HepG2 (cell line): ENCODE measurements at regions not wholly inside any gene's neighbourhood (a gene's known extent, or its start where the extent isn't known, plus 50 kb on each side); places are given as distances from the start of the nearest gene placed in this dataset.

Experiments used
- ATAC-seq: fragments of 200-7000 bp; cut with Tn5 transposase; 3 replicates; pipeline ENCODE4 v1.9.1; 2020; ENCODE audit warnings: mild to moderate bottlenecking, moderate library complexity
- BruUV-seq: library from RNA; stranded (reverse); fragments of 400-500 nt; replicated peaks from 2 replicates; lab custom pipeline; 2021; lab: Mats Ljungman, UMichigan
- CTCF ChIA-PET: fragments of 300-600 bp; formaldehyde crosslinking; extraction: SDS; loops from one replicate; lab custom pipeline; 2021; ENCODE audit warnings: low total read pairs, inconsistent platforms, low intra/inter-chr PET ratio; lab: Yijun Ruan, JAX
- POLR2A ChIA-PET: fragments of 350-600 bp; sonication (Branson Sonifier 250); formaldehyde crosslinking; loops from one replicate; lab custom pipeline; 2020; ENCODE audit warnings: antibody characterized with exemption, inconsistent platforms; lab: Yijun Ruan, JAX
- DNase-seq: peaks from one replicate; pipeline ENCODE4 v3.0.0-alpha.2; 2015; ENCODE audit warnings: low spot score
- FAIRE-seq: peaks from 3 replicates; lab custom pipeline; 2011; peaks lifted over from hg19 to GRCh38; lab: Jason Lieb, UNC
- H2AFZ ChIP-seq: one replicate; pipeline ENCODE4 v1.6.1; 2011; ENCODE audit warnings: low read length, inconsistent platforms
- H3K27ac ChIP-seq: fragments of 300-600 bp; 3 replicates; pipeline ENCODE4 v1.8.0; 2011; ENCODE audit warnings: mixed run types, mild to moderate bottlenecking, mixed read lengths, low read length, inconsistent platforms; ENCODE audit not compliant: insufficient read depth; ENCODE audit errors: extremely low read length
- H3K27me3 ChIP-seq, 2 experiments: fragments of 200-600 bp in 1 of 2; 2 replicates in 1 of 2; 3 replicates in 1 of 2; pipeline versions ENCODE4 v1.6.0 to v1.8.0; 2011; ENCODE audit warnings: low read length in 2 of 2, mild to moderate bottlenecking in 2 of 2, moderate library complexity in 2 of 2, inconsistent platforms in 1 of 2; ENCODE audit not compliant: insufficient read depth in 2 of 2, control insufficient read depth in 1 of 2
- H3K36me3 ChIP-seq, 2 experiments: fragments of 200-600 bp in 1 of 2; replicated peaks in 1 of 2; 2 replicates in 1 of 2; 3 replicates in 1 of 2; pipeline versions ENCODE4 v1.5.1 to v1.8.0; 2011; ENCODE audit warnings: low read length in 2 of 2, inconsistent platforms in 1 of 2; ENCODE audit not compliant: insufficient read depth in 2 of 2, control insufficient read depth in 1 of 2
- H3K4me1 ChIP-seq: 2 replicates; pipeline ENCODE4 v1.5.1; 2012; ENCODE audit warnings: low read length, inconsistent platforms; ENCODE audit not compliant: insufficient read depth
- H3K4me2 ChIP-seq: 2 replicates; pipeline ENCODE4 v1.6.0; 2011; ENCODE audit warnings: low read depth, low read length, inconsistent platforms
- H3K4me3 ChIP-seq, 3 experiments: fragments of 200-600 bp in 1 of 3; sonication (generic), shearing (Covaris generic) in 1 of 3; replicated peaks in 1 of 3; 2 replicates each; pipeline ENCODE4 v1.5.1; 2011 to 2016; ENCODE audit warnings: low read length in 3 of 3, inconsistent platforms in 2 of 3, low read depth in 2 of 3, mild to moderate bottlenecking in 2 of 3, control low read depth in 1 of 3, mixed read lengths in 1 of 3; ENCODE audit not compliant: insufficient read depth in 1 of 3
- H3K79me2 ChIP-seq: one replicate; pipeline ENCODE4 v1.6.1; 2011; ENCODE audit warnings: low read length, inconsistent platforms; ENCODE audit not compliant: insufficient read depth
- H3K9ac ChIP-seq: 2 replicates; pipeline ENCODE4 v1.6.0; 2011; ENCODE audit warnings: mild to moderate bottlenecking, low read depth, low read length, inconsistent platforms; ENCODE audit not compliant: insufficient read depth
- H3K9me3 ChIP-seq: 2 replicates; pipeline ENCODE4 v1.5.1; 2012; ENCODE audit warnings: mild to moderate bottlenecking, low read length
- H4K20me1 ChIP-seq: 2 replicates; pipeline ENCODE4 v1.6.0; 2011; ENCODE audit warnings: inconsistent platforms, mild to moderate bottlenecking, low read length, moderate library complexity; ENCODE audit not compliant: insufficient read depth
- CAMTA2 ChIP-seq: sonication (generic); formaldehyde crosslinking; IDR thresholded peaks from 2 replicates; pipeline ENCODE4 v1.4.0; 2020; ENCODE audit warnings: mild to moderate bottlenecking, missing genetic modification reagents, borderline replicate concordance
- KAT2B ChIP-seq: fragments of 150-350 bp; IDR thresholded peaks from 2 replicates; pipeline ENCODE4 v1.6.1; 2014; ENCODE audit warnings: low read depth, low read length, borderline replicate concordance
- KLF11 ChIP-seq: IDR thresholded peaks from 2 replicates; pipeline ENCODE4 v1.6.1; 2016; ENCODE audit warnings: missing compliant biosample characterization
- SALL2 ChIP-seq: sonication (generic); formaldehyde crosslinking; IDR thresholded peaks from 2 replicates; pipeline ENCODE4 v1.8.1; 2023; ENCODE audit warnings: mild to moderate bottlenecking, missing genetic modification reagents, inconsistent platforms
- THAP8 ChIP-seq: sonication (generic); formaldehyde crosslinking; IDR thresholded peaks from 2 replicates; pipeline ENCODE4 v1.5.1; 2020; ENCODE audit warnings: missing genetic modification reagents, mild to moderate bottlenecking, borderline replicate concordance
- USF2 ChIP-seq, 2 experiments: sonication (generic) in 1 of 2; formaldehyde crosslinking in 1 of 2; IDR thresholded peaks; 2 replicates each; pipeline versions ENCODE4 v1.5.1 to v1.6.1; 2011 to 2020; ENCODE audit warnings: borderline replicate concordance in 1 of 2, low read depth in 1 of 2, low read length in 1 of 2, mild to moderate bottlenecking in 1 of 2, missing genetic modification reagents in 1 of 2, moderate library complexity in 1 of 2
- ZNF234 ChIP-seq: sonication (generic); formaldehyde crosslinking; conservative IDR thresholded peaks from 2 replicates; pipeline ENCODE4 v1.5.1; 2020; ENCODE audit warnings: mild to moderate bottlenecking, missing genetic modification reagents
- ZNF282 ChIP-seq: fragments of 450-650 bp; IDR thresholded peaks from 2 replicates; pipeline ENCODE4 v1.6.1; 2018; ENCODE audit not compliant: partially characterized antibody
- ZNF616 ChIP-seq: sonication (generic); formaldehyde crosslinking; IDR thresholded peaks from 2 replicates; pipeline ENCODE4 v1.5.0; 2020; ENCODE audit warnings: low read depth, mild to moderate bottlenecking, missing genetic modification reagents
- ZNF691 ChIP-seq: sonication (generic); formaldehyde crosslinking; IDR thresholded peaks from 2 replicates; pipeline ENCODE4 v1.4.0; 2020; ENCODE audit warnings: missing genetic modification reagents, low read depth, mild to moderate bottlenecking, borderline replicate concordance
- ZNF775 ChIP-seq: sonication (generic); formaldehyde crosslinking; IDR thresholded peaks from 2 replicates; pipeline ENCODE4 v1.4.0; 2020; ENCODE audit warnings: missing genetic modification reagents, mild to moderate bottlenecking, moderate library complexity, borderline replicate concordance
- in situ Hi-C: cut with HindIII; loops from 2 replicates; pipeline ENCODE4 v1.10.0; 2017; ENCODE audit warnings: low pct_unique_long_range_greater_than_20kb; ENCODE audit not compliant: extremely low pct_ligation_motif_present
- intact Hi-C: fragments of 100-400 bp; cut with micrococcal nuclease; formaldehyde crosslinking; loops from one replicate; pipeline ENCODE4 v1.10.0; 2022; ENCODE audit not compliant: unreplicated experiment
- TF ChIP-seq, protein P1 (sequence below): sonication (generic); formaldehyde crosslinking; IDR thresholded peaks from 2 replicates; pipeline ENCODE4 v1.8.0; 2023; ENCODE audit warnings: mild to moderate bottlenecking, missing genetic modification reagents

DNA sequence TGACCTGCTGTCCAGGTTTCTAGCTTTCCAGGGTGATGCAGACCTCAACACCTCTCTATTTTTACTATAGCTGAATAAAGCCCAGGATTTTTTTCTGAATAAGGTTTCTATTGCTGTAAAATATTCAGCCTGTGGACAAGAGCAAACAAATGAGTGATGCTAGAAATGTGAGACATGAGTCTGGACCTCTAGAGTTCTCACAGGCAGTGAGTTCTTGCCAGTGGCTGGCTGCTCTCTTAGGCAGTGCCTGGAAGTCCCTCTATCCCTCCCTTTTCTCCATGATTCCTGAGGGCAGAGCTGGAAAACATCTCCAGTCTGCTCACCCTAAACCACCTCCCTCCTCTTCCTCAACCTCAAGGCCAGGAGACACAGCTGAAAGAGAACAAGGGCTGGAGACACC lies 793.8 kb upstream of the IGFBP3 start:
- FAIRE-seq (no peak), ATAC-seq (no peak), DNase-seq (no peak)
- Histone ChIP-seq H3K4me2 (no peak overlapping the region), H3K27ac (no peak overlapping the region), H3K9me3 (no peaks in the 10 kb centered on the region), H3K36me3 (no peaks in the 10 kb centered on the region), H4K20me1 (no peaks in the 10 kb centered on the region), H3K27me3 (no peaks in the 10 kb centered on the region), H3K9ac (no peak overlapping the region), H3K4me1 (peaks cover 11% of the 10 kb centered on the region), H3K79me2 (no peaks in the 10 kb centered on the region), H3K4me3 (no peak overlapping the region), H2AFZ (no peak overlapping the region)
- BruUV-seq: no TSS peak
- TF ChIP-seq KAT2B (no peak), THAP8 (CRISPR knock-in tag) (no peak), CAMTA2 (CRISPR knock-in tag) (no peak), ZNF775 (CRISPR knock-in tag) (no peak), USF2 (IDR thresholded peaks at IDR 0.05; ENCODE audit: low read depth, low read length) (no peak), USF2 (CRISPR knock-in tag; IDR thresholded peaks at IDR 0.05; ENCODE audit: borderline replicate concordance) (no peak), KLF11 (CRISPR knock-in tag) (no peak), ZNF691 (CRISPR knock-in tag) (no peak), ZNF282 (no peak), ZNF616 (CRISPR knock-in tag) (no peak), SALL2 (CRISPR knock-in tag) (no peak), ZNF234 (CRISPR knock-in tag) (no peak)
- TF ChIP-seq, protein P1, sequence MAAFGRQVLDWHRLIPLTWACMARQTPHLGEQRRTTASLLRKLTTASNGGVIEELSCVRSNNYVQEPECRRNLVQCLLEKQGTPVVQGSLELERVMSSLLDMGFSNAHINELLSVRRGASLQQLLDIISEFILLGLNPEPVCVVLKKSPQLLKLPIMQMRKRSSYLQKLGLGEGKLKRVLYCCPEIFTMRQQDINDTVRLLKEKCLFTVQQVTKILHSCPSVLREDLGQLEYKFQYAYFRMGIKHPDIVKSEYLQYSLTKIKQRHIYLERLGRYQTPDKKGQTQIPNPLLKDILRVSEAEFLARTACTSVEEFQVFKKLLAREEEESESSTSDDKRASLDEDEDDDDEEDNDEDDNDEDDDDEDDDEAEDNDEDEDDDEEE (CRISPR knock-in tag): no peak
- CTCF ChIA-PET: no interaction called here
- in situ Hi-C loops: no loop called here
- POLR2A ChIA-PET: no interaction called here
- intact Hi-C loops: no loop called here
